Stimulated activated naive B cell treated with anti-CD40 and anti-IgM and Interleukin-4, amounts not matched to agents 10 μg/mL and 1 μg/mL and 100 μg/mL, for 72 hours (primary cell): ENCODE measurements at regions not wholly inside any gene's neighbourhood (a gene's known extent, or its start where the extent isn't known, plus 50 kb on each side); places are given as distances from the start of the nearest gene placed in this dataset.

Experiments used
- ATAC-seq, 2 donors: fragments of 150-1000 bp; cut with Tn5 transposase; replicated peaks; 2 replicates each; pipeline ENCODE4 v1.10.0; 2021; ENCODE audit warnings: moderate library complexity in 1 of 2
- DNase-seq: peaks from one replicate; pipeline ENCODE4 v3.0.0; 2021
- H3K27ac Mint-ChIP-seq: one replicate; pipeline ENCODE4 v1.8.0; 2022; ENCODE audit warnings: mild to moderate bottlenecking, mixed read lengths
- H3K27me3 Mint-ChIP-seq, 2 donors: one replicate each; pipeline ENCODE4 v1.8.0; 2022; ENCODE audit warnings: mixed read lengths in 2 of 2
- H3K36me3 Mint-ChIP-seq, 2 donors: one replicate each; pipeline ENCODE4 v1.8.0; 2022; ENCODE audit warnings: mixed read lengths in 2 of 2, mild to moderate bottlenecking in 1 of 2
- H3K4me1 Mint-ChIP-seq, 2 donors: one replicate each; pipeline ENCODE4 v1.8.0; 2022; ENCODE audit warnings: mixed read lengths in 2 of 2, mild to moderate bottlenecking in 1 of 2
- H3K4me3 Mint-ChIP-seq, 2 donors: one replicate each; pipeline ENCODE4 v1.8.0; 2022; ENCODE audit warnings: mild to moderate bottlenecking in 2 of 2, mixed read lengths in 2 of 2, moderate library complexity in 1 of 2
- H3K9me3 Mint-ChIP-seq, 2 donors: one replicate each; pipeline ENCODE4 v1.8.0; 2022; ENCODE audit warnings: mixed read lengths in 2 of 2, mild to moderate bottlenecking in 1 of 2

- H3K4me1 Mint-ChIP-seq: no peaks in the 10 kb centered on the region
- no peak overlapping the region for H3K4me3 Mint-ChIP-seq
- no peaks in the 10 kb centered on the region for H3K9me3 Mint-ChIP-seq
- no peak for DNase-seq
- H3K27ac Mint-ChIP-seq: no peak overlapping the region
- no peak for ATAC-seq
- H3K36me3 Mint-ChIP-seq: no peaks in the 10 kb centered on the region
- H3K27me3 Mint-ChIP-seq: peaks cover 0 to 7% of the 10 kb centered on the region in 2 donors
Measured at GRCh38 chr14:30500222-30500621, 58.7 kb upstream of the G2E3 start.

GRCh38 chr14:30507209-30507608 lies 51.7 kb upstream of the G2E3 start:
- H3K27ac Mint-ChIP-seq: no peak overlapping the region
- H3K4me3 Mint-ChIP-seq: no peak overlapping the region
- ATAC-seq (no peak), DNase-seq (no peak)
- no peaks in the 10 kb centered on the region for H3K9me3 Mint-ChIP-seq
- no peaks in the 10 kb centered on the region for H3K4me1 Mint-ChIP-seq
- H3K36me3 Mint-ChIP-seq: no peaks in the 10 kb centered on the region
- peaks cover 22 to 33% of the 10 kb centered on the region in 2 donors for H3K27me3 Mint-ChIP-seq
